ENCODE measurements at regions not wholly inside any gene's neighbourhood (a gene's known extent, or its start where the extent isn't known, plus 50 kb on each side); places are given as distances from the start of the nearest gene placed in this dataset.

DNA sequence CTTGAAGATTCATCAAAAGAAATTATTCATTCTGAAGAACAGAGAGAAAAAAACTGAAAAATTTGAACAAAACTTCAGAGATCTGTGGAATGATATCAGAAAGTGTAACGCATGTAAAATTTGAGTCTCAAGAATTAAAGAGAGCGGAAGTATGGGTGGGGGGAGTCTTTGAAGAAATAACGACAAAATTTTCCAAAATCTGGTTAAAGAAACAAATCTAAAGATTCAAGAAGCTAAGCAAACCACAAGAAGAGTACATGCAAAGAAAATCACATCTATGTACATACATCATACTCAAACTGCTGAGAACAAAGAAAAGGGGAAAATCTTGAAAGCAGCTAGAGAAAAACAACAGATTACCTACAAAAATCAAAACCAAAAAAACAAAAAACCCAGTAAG lies 149.4 kb upstream of the TBCA start:
- DNase-seq (ENCODE audit: low read depth), result no peak
- H3K4me3 ChIP-seq (ENCODE audit: low read depth, low read length), result no peak overlapping the region
- TF ChIP-seq, protein P1, sequence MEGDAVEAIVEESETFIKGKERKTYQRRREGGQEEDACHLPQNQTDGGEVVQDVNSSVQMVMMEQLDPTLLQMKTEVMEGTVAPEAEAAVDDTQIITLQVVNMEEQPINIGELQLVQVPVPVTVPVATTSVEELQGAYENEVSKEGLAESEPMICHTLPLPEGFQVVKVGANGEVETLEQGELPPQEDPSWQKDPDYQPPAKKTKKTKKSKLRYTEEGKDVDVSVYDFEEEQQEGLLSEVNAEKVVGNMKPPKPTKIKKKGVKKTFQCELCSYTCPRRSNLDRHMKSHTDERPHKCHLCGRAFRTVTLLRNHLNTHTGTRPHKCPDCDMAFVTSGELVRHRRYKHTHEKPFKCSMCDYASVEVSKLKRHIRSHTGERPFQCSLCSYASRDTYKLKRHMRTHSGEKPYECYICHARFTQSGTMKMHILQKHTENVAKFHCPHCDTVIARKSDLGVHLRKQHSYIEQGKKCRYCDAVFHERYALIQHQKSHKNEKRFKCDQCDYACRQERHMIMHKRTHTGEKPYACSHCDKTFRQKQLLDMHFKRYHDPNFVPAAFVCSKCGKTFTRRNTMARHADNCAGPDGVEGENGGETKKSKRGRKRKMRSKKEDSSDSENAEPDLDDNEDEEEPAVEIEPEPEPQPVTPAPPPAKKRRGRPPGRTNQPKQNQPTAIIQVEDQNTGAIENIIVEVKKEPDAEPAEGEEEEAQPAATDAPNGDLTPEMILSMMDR (IDR thresholded peaks at IDR 0.05; ENCODE audit: low read depth, low read length, missing control alignments), result no peak
- in situ Hi-C loops (cut with HindIII; ENCODE audit: low sequenced_read_pairs), result no loop called here

DNA sequence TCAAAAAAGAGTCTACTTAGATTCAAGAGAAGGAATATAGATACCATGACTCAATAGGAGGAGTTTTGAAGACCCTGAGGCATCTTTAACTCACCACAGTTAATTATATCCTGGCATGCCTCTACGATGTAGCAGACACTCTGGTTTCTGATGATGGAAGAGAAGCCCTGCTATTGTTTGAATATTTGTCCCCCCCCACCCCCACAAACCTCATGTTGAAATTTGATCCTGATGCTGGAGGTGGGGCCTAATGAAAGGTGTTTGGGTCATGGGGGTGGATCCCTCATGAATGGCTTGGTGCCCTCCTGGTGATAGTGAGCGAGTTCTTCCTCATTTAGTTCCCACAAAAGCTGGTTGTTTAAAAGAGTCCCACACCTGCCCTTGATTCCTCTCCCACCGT lies 147.9 kb upstream of the TBCA start:
- H3K4me3 ChIP-seq (ENCODE audit: low read depth, low read length), result no peak overlapping the region
- TF ChIP-seq, protein P1 (IDR thresholded peaks at IDR 0.05; ENCODE audit: low read depth, low read length, missing control alignments), result no peak
- in situ Hi-C loops (cut with HindIII; ENCODE audit: low sequenced_read_pairs), result no loop called here
- DNase-seq (ENCODE audit: low read depth), result no peak

DNA sequence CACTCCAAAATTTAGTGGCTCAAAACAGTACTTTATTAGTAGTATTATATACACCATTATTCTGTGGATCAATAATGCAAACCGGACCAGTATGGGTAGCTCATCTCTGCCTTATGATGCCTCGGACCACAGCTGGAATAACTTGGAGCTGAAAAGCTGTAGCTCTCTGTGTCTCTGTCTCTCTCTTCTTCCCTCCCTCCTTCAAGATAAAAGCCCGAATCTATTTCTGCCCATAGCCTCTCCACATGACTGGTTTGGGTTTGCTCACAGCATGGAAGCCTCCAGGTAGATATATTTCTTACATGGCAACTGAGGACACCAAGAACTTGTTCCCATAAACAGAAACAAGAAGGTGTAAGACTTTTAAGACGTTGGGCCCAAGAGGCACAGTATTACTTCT lies 147.5 kb upstream of the TBCA start:
- H3K4me3 ChIP-seq (ENCODE audit: low read depth, low read length), result no peak overlapping the region
- in situ Hi-C loops (cut with HindIII; ENCODE audit: low sequenced_read_pairs), result no loop called here
- TF ChIP-seq, protein P1 (IDR thresholded peaks at IDR 0.05; ENCODE audit: low read depth, low read length, missing control alignments), result no peak
- no peak for DNase-seq (ENCODE audit: low read depth)

DNA sequence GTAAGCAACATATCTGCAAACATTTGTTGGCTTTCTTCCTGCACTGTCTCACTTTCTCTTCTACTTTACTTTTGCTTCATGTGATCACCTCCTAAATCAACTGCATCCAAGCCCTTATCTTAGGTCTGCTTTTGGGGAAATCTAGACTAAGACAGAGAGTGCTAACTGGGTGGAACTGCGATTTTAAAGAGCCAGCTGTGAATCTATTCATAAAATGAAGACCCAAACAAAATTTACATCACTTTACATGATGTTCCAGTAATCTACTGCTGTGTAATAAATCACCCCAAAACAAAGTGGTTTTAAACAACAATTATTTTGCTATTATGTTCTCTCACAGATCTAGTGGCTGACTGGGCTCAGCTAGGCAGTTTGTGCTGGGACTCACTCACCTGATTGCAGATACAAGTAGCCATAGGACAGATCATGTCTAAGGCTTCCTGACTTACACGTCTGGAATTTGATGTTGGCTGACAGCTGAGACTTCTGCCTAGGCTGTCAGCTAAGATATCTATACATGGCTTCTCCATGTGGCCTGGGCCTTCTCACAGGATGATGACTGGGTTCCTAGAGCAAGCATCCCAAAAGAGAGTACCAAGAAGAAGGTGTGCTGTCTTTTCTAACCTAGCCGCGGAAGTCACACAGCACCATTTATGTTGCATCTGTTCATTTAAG lies 145.1 kb upstream of the TBCA start:
- no peak for DNase-seq (ENCODE audit: low read depth)
- TF ChIP-seq, protein P1 (IDR thresholded peaks at IDR 0.05; ENCODE audit: low read depth, low read length, missing control alignments), result no peak
- in situ Hi-C loops (cut with HindIII; ENCODE audit: low sequenced_read_pairs), result no loop called here
- H3K4me3 ChIP-seq (ENCODE audit: low read depth, low read length), result no peak overlapping the region

DNA sequence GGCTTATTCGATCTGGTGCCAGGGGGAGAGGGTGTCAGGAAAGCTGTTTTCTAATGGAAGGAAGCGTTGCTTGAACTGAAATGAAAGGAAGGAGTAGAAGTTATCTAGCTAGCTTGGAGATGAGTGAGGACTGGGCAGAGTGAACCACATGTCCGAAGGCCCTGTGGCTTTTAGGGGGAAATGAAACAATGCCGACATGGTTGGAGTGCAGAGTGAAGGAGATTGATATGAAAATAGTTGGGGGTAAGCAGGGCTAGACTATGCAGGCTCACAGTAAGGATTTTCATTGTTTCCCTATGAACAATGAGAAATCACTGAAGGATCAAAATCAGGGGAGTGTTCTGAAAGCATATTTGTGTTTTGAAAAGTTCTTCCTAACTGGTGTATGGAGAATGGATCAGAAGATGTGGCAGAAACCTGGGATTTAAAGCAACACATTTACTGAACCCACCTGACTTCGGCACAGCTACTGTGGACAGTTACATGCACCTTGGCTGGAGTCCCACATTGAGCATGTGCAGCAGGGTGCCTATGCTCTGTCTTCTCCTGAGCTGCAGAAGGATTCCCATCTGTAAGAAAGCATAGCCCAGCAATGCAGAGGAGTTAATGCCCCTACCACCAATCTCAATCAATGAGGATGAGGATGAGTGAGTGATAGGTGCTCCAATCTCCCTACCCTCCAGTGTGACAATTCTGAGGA lies 144.4 kb upstream of the TBCA start:
- TF ChIP-seq, protein P1 (IDR thresholded peaks at IDR 0.05; ENCODE audit: low read depth, low read length, missing control alignments), result no peak
- H3K4me3 ChIP-seq (ENCODE audit: low read depth, low read length), result no peak overlapping the region
- no peak for DNase-seq (ENCODE audit: low read depth)
- in situ Hi-C loops (cut with HindIII; ENCODE audit: low sequenced_read_pairs), result no loop called here

DNA sequence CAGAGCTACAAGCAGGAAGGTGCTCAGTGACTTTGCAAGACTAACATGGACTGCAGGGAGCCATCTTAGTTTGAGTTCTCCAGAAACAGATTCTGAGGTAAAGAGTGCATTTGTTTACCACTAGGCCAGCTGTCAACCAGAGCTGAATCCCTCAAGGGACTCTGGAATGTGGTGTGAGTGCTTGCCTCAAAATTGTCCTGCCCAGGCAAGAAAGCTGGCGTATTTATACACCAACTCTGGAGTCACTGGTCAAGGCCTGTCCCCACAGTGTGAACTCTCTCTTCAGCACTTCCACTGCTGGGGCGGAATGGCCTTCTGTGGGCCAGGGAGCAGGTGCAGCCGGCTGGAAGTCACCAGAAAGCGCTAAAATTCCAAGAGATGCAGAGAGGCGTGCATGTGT lies 139.2 kb upstream of the TBCA start:
- TF ChIP-seq, protein P1 (IDR thresholded peaks at IDR 0.05; ENCODE audit: low read depth, low read length, missing control alignments), result no peak
- no peak for DNase-seq (ENCODE audit: low read depth)
- in situ Hi-C loops (cut with HindIII; ENCODE audit: low sequenced_read_pairs), result no loop called here
- H3K4me3 ChIP-seq (ENCODE audit: low read depth, low read length), result no peak overlapping the region
